Vagina (tissue), 2 donors: ENCODE measurements at regions not wholly inside any gene's neighbourhood (a gene's known extent, or its start where the extent isn't known, plus 50 kb on each side); places are given as distances from the start of the nearest gene placed in this dataset.

Source experiments
- DNase-seq, 2 donors: peaks; one replicate each; pipeline ENCODE4 v3.0.0-alpha.2; 2017; ENCODE audit errors: extremely low spot score in 2 of 2
- H3K27ac ChIP-seq: fragments of 200-600 bp; sonication (generic); one replicate; pipeline ENCODE4 v1.5.1; 2019
- H3K27me3 ChIP-seq: fragments of 200-600 bp; sonication (generic); one replicate; pipeline ENCODE4 v1.5.1; 2019
- H3K36me3 ChIP-seq, 2 donors: fragments of 200-600 bp; sonication (generic); one replicate each; pipeline ENCODE4 v1.5.1; 2017 to 2019
- H3K4me1 ChIP-seq: fragments of 200-600 bp; sonication (generic); one replicate; pipeline ENCODE4 v1.5.1; 2019
- H3K4me3 ChIP-seq, 2 donors: fragments of 200-600 bp; sonication (generic); 1 replicate in 1 of 2; 2 replicates in 1 of 2; pipeline ENCODE4 v1.5.1; 2016 to 2019
- H3K9me3 ChIP-seq: fragments of 200-600 bp; sonication (generic); one replicate; pipeline ENCODE4 v1.5.1; 2019
- CTCF ChIP-seq, 3 experiments: fragments of 450-650 bp in 2 of 3; fragments of 200-600 bp in 1 of 3; sonication (generic) in 1 of 3; IDR thresholded peaks; one replicate each; pipeline ENCODE4 v1.5.1; 2017 to 2019; ENCODE audit warnings: antibody characterized with exemption in 3 of 3, mild to moderate bottlenecking in 2 of 3, moderate library complexity in 2 of 3
- POLR2A ChIP-seq, 2 donors: fragments of 450-650 bp; IDR thresholded peaks; one replicate each; pipeline ENCODE4 v1.6.1; 2017; ENCODE audit warnings: antibody characterized with exemption in 2 of 2, mild to moderate bottlenecking in 2 of 2, moderate library complexity in 2 of 2
- POLR2AphosphoS5 ChIP-seq, 2 donors: sonication (generic); formaldehyde crosslinking; IDR thresholded peaks; one replicate each; pipeline ENCODE4 v1.9.0; 2017; ENCODE audit warnings: antibody characterized with exemption in 2 of 2, mild to moderate bottlenecking in 2 of 2, low read depth in 1 of 2; ENCODE audit not compliant: insufficient read depth in 1 of 2
- intact Hi-C: fragments of 100-400 bp; cut with DNase I; formaldehyde crosslinking; loops from one replicate; pipeline ENCODE4 v1.15.1; 2023

GRCh38 chr7:25994433-25994994 is 157.5 kb upstream of the NFE2L3 start:
- DNase-seq, result no peak
- intact Hi-C loops, result no loop called here
- no peaks in the 10 kb centered on the region for H3K9me3 ChIP-seq
- no peak overlapping the region for H3K27ac ChIP-seq
- H3K36me3 ChIP-seq, result no peaks in the 10 kb centered on the region
- H3K4me3 ChIP-seq, result no peak overlapping the region
- H3K4me1 ChIP-seq, result no peaks in the 10 kb centered on the region
- no peaks in the 10 kb centered on the region for H3K27me3 ChIP-seq
- TF ChIP-seq POLR2AphosphoS5 (IDR thresholded peaks at IDR 0.05; ENCODE audit: insufficient read depth in 1 of 2, low read depth in 1 of 2) (no peak), CTCF (IDR thresholded peaks at IDR 0.05) (no peak), POLR2A (IDR thresholded peaks at IDR 0.05) (no peak)

- Histone ChIP-seq H3K36me3 (no peaks in the 10 kb centered on the region), H3K4me3 (no peak overlapping the region), H3K27ac (no peak overlapping the region), H3K4me1 (no peaks in the 10 kb centered on the region), H3K9me3 (no peaks in the 10 kb centered on the region), H3K27me3 (no peaks in the 10 kb centered on the region)
- no peak for DNase-seq
- TF ChIP-seq POLR2AphosphoS5 (IDR thresholded peaks at IDR 0.05; ENCODE audit: insufficient read depth in 1 of 2, low read depth in 1 of 2) (no peak), CTCF (IDR thresholded peaks at IDR 0.05) (no peak), POLR2A (IDR thresholded peaks at IDR 0.05) (no peak)
- intact Hi-C loops, result no loop called here
Observed at GRCh38 chr7:25995216-25995615, 156.8 kb upstream of the NFE2L3 start.

DNA sequence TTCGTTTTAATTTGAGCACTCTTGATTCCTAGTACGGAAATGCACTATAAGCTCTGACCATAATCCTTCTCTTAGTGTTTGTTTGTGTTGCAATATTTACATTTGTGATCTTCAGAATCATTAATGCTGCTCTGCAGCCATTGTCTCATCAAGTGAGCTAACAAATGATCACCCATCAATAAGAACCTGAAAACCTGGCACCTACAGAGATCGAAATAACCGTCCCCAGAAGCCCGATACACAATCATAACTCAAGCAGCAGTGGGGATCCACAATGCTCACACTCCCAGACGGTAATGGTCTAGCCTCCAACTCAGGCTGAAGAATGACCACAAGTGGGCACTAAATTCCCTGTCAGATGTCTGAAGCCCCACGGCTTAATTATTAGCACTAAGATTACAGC is 156.0 kb upstream of the NFE2L3 start:
- H3K36me3 ChIP-seq, result no peaks in the 10 kb centered on the region
- no peaks in the 10 kb centered on the region for H3K27me3 ChIP-seq
- intact Hi-C loops, result no loop called here
- no peaks in the 10 kb centered on the region for H3K4me1 ChIP-seq
- no peak overlapping the region for H3K4me3 ChIP-seq
- TF ChIP-seq POLR2AphosphoS5 (IDR thresholded peaks at IDR 0.05; ENCODE audit: insufficient read depth in 1 of 2, low read depth in 1 of 2) (no peak), CTCF (IDR thresholded peaks at IDR 0.05) (no peak), POLR2A (IDR thresholded peaks at IDR 0.05) (no peak)
- no peaks in the 10 kb centered on the region for H3K9me3 ChIP-seq
- no peak overlapping the region for H3K27ac ChIP-seq
- DNase-seq, result no peak

- TF ChIP-seq CTCF (IDR thresholded peaks at IDR 0.05), result no peak
- no peak for TF ChIP-seq POLR2A (IDR thresholded peaks at IDR 0.05)
- no peak for TF ChIP-seq POLR2AphosphoS5 (IDR thresholded peaks at IDR 0.05; ENCODE audit: insufficient read depth in 1 of 2, low read depth in 1 of 2)
Observed at GRCh38 chr7:25998499-25998898, 153.5 kb upstream of the NFE2L3 start.

GRCh38 chr7:26000841-26001240 is 151.2 kb upstream of the NFE2L3 start:
- no peak for DNase-seq

More at GRCh38 chr7:25998499-25998898, 153.5 kb upstream of the NFE2L3 start:
- Histone ChIP-seq H3K4me1 (no peaks in the 10 kb centered on the region), H3K27me3 (no peaks in the 10 kb centered on the region), H3K4me3 (no peak overlapping the region), H3K27ac (no peak overlapping the region), H3K36me3 (no peaks in the 10 kb centered on the region), H3K9me3 (no peaks in the 10 kb centered on the region)
- intact Hi-C loops, result no loop called here
- DNase-seq, result no peak

More at GRCh38 chr7:26000841-26001240, 151.2 kb upstream of the NFE2L3 start:
- H3K27me3 ChIP-seq, result no peaks in the 10 kb centered on the region
- H3K27ac ChIP-seq, result no peak overlapping the region
- no peaks in the 10 kb centered on the region for H3K9me3 ChIP-seq
- H3K4me1 ChIP-seq, result no peaks in the 10 kb centered on the region
- no peaks in the 10 kb centered on the region for H3K36me3 ChIP-seq
- intact Hi-C loops, result no loop called here
- TF ChIP-seq POLR2AphosphoS5 (IDR thresholded peaks at IDR 0.05; ENCODE audit: insufficient read depth in 1 of 2, low read depth in 1 of 2) (no peak), CTCF (IDR thresholded peaks at IDR 0.05) (no peak), POLR2A (IDR thresholded peaks at IDR 0.05) (no peak)
- H3K4me3 ChIP-seq, result no peak overlapping the region
